WI38 (cell line): ENCODE measurements at regions not wholly inside any gene's neighbourhood (a gene's known extent, or its start where the extent isn't known, plus 50 kb on each side); places are given as distances from the start of the nearest gene placed in this dataset.

ENCODE experiments used
- H3K4me3 ChIP-seq: 2 replicates; pipeline ENCODE4 v1.5.1; 2011; ENCODE audit warnings: low read depth, mild to moderate bottlenecking, control low read depth, low read length
- CTCF ChIP-seq: IDR thresholded peaks from 2 replicates; pipeline ENCODE4 v1.5.1; 2012; ENCODE audit warnings: low read depth, mild to moderate bottlenecking, control low read depth, low read length

- no peak for TF ChIP-seq CTCF
- no peak overlapping the region for H3K4me3 ChIP-seq
These were observed 425.3 kb downstream of the USP25 start for GRCh38 chr21:16154951-16155635.

DNA sequence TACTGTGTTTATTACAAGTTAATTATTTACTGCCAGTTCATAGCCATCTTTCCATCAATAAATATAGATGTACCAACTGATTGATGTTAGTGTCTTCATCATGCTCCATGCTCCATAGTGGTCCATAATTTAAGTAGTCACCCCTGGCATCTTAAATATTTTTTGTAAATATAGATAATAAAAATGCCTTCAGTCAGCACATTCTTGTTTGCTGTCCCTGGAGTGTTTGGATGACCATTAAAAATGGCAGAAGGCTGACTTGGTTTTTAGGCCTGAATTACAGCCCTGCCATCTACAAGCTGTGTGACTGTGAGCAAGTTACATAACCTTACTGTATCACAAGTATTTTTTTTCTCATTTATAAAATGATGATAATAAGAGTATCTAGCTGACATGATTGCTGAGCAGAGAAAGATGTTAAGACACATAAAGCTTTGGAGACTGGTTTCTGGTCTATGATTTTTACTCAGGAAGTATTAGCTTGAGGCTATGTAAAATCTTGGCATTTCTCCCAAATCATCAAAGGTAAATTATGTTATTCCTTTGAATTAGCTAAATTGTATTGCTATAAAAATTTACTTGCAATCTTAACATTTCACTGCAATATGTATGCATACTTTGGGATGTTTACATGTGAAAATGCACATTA is 427.2 kb downstream of the USP25 start:
- H3K4me3 ChIP-seq = no peak overlapping the region
- TF ChIP-seq CTCF = no peak

- no peak for TF ChIP-seq CTCF
These were observed 429.6 kb downstream of the USP25 start for GRCh38 chr21:16159213-16159970.

DNA sequence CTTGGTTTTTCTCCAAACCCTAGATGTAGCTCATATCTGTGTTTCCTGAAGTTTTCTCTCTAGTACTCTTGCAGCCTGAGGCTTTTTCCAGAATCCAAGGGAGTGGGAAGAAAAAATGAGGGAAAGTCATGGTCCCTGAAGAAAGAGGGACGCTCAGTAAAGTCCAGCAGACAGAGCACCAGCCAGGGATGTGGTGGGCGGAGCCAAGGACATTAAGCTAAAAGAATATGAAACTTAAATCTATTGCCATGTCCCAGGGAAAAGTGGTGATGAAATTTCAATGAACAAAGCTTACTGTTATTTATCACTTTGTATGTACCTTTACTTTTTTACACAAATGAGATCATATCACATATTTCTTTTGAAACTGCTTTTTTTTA is 430.2 kb downstream of the USP25 start:
- no peak overlapping the region for H3K4me3 ChIP-seq
- TF ChIP-seq CTCF = no peak

More at GRCh38 chr21:16159213-16159970, 429.6 kb downstream of the USP25 start:
- no peak overlapping the region for H3K4me3 ChIP-seq

DNA sequence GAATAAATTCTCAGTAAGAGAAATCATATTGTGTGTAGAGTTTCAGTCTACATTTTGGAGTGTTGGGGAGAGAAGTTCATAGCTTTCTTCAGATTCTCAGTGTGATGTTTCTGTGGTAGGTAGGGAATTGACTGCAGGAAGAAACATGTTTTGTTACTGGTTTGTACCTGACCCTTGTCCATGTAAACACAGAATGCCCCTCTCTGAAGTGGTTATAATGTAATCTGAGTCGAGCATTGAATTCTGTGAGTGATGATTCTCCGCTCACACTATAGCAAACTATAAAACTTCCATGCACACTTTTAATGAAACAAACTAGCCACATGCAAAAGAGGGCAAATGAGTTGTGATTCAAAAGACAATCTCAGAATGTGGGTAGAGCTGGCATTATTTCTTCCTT is 433.2 kb downstream of the USP25 start:
- no peak overlapping the region for H3K4me3 ChIP-seq
- TF ChIP-seq CTCF = no peak

GRCh38 chr21:16169102-16169511 is 439.3 kb downstream of the USP25 start:
- TF ChIP-seq CTCF = no peak
- H3K4me3 ChIP-seq = no peak overlapping the region

DNA sequence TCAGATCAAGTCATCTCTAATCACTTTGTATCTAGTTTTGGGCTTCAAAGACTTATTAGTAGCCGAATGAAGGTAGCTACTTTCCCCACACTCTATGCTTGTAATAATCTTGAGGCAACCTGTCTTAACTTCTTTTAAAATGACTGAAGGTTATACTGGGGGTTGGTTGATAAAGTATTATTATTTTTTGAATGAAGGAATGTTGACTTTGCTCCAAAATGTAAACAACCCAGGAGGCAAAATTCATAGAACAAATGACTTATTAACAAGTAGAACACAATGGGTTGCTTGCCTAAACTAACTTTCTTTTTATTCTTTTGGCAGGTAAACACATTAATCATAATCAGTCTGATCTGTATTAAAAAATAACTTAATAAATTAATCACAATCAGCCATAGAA is 440.0 kb downstream of the USP25 start:
- TF ChIP-seq CTCF = no peak
- no peak overlapping the region for H3K4me3 ChIP-seq
